ENCODE measurements at regions not wholly inside any gene's neighbourhood (a gene's known extent, or its start where the extent isn't known, plus 50 kb on each side); places are given as distances from the start of the nearest gene placed in this dataset.
"Not testable (repeated sequence)": the region's sequence is repeated elsewhere in the genome, so short reads cannot be mapped to it uniquely, and the experiment has no call there.

GRCh38 chr12:38016602-38017001 is 300.0 kb upstream of the ALG10B start:
- no peak for DNase-seq (ENCODE audit: low read depth, low spot score)

- DNase-seq (ENCODE audit: low read depth, low spot score) = no peak
These were observed 290.7 kb upstream of the ALG10B start for GRCh38 chr12:38025916-38026315.

- DNase-seq (ENCODE audit: low read depth, low spot score) = no peak
These were observed 263.5 kb upstream of the ALG10B start for GRCh38 chr12:38053113-38053512.

- DNase-seq (ENCODE audit: low read depth, low spot score) = no peak
These were observed 262.7 kb upstream of the ALG10B start for GRCh38 chr12:38053655-38054464.

GRCh38 chr12:38056701-38057689 is 259.6 kb upstream of the ALG10B start:
- DNase-seq (ENCODE audit: low read depth, low spot score) = no peak

- DNase-seq (ENCODE audit: low read depth, low spot score) = no peak
These were observed 216.9 kb upstream of the ALG10B start for GRCh38 chr12:38099686-38100085.

- no peak for DNase-seq (ENCODE audit: low read depth, low spot score)
These were observed 214.8 kb upstream of the ALG10B start for GRCh38 chr12:38101753-38102152.

- DNase-seq (ENCODE audit: low read depth, low spot score) = no peak
These were observed 214.4 kb upstream of the ALG10B start for GRCh38 chr12:38102197-38102596.

GRCh38 chr12:38110026-38110699 is 206.4 kb upstream of the ALG10B start:
- no peak for DNase-seq (ENCODE audit: low read depth, low spot score)

GRCh38 chr12:38113991-38114390 is 202.6 kb upstream of the ALG10B start:
- no peak for DNase-seq (ENCODE audit: low read depth, low spot score)

- DNase-seq (ENCODE audit: low read depth, low spot score) = no peak
These were observed 199.6 kb upstream of the ALG10B start for GRCh38 chr12:38116968-38117367.

GRCh38 chr12:38118632-38119031 is 197.9 kb upstream of the ALG10B start:
- no peak for DNase-seq (ENCODE audit: low read depth, low spot score)

GRCh38 chr12:38120438-38120837 is 196.1 kb upstream of the ALG10B start:
- no peak for DNase-seq (ENCODE audit: low read depth, low spot score)

- DNase-seq (ENCODE audit: low read depth, low spot score) = not testable (repeated sequence)
These were observed 193.5 kb upstream of the ALG10B start for GRCh38 chr12:38123028-38123427.

GRCh38 chr12:38123566-38124246 is 192.9 kb upstream of the ALG10B start:
- DNase-seq (ENCODE audit: low read depth, low spot score) = no peak

GRCh38 chr12:38124247-38125012 is 192.1 kb upstream of the ALG10B start:
- no peak for DNase-seq (ENCODE audit: low read depth, low spot score)

- DNase-seq (ENCODE audit: low read depth, low spot score) = no peak
These were observed 184.4 kb upstream of the ALG10B start for GRCh38 chr12:38132139-38132538.

- DNase-seq (ENCODE audit: low read depth, low spot score) = no peak
These were observed 179.3 kb upstream of the ALG10B start for GRCh38 chr12:38137287-38137686.

- DNase-seq (ENCODE audit: low read depth, low spot score) = no peak
These were observed 178.9 kb upstream of the ALG10B start for GRCh38 chr12:38137716-38138115.
